ENCODE measurements at regions not wholly inside any gene's neighbourhood (a gene's known extent, or its start where the extent isn't known, plus 50 kb on each side); places are given as distances from the start of the nearest gene placed in this dataset.
"Not testable (repeated sequence)": the region's sequence is repeated elsewhere in the genome, so short reads cannot be mapped to it uniquely, and the experiment has no call there.

DNA sequence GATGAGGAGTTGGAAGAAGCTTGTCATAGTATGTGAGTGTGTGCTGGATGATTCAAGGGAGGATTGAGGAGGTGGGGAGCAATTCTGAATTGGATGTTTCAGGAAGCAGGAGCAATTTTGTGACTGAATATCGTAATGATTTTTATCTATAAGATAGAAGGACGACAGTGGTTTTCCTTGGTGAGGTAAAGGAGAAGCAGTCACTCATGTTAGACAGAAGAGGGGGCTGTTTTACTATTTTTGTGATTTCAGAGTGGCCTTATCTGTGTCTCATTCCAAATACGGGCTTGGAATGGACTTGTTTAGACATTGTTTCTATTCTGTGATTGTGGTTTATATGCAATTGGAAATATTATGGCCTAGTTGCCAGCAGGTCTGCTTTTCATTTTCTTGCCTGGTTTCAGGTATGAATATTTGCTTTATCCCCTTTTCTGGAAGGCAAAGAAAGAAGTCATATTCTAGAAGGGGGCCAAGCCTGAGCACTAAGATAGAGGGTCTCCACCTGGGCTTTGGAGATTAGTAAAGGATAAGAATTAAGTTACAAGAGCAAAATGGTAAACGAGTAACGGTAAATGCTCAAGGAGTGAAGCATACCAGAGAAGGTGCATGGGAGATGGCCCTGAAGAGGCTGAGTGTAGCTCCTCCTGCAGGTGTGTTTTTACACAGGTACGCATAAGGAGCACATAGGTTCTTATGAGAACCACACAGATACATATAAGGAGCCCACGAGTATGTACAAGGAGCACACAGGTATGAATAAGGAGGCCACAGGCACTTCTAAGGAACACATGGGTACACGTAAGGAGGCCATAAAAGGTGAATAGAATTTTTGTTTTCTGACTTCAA lies 124.6 kb upstream of the KCNAB1 start:
- no peak for DNase-seq (ENCODE audit: low read depth in 2 of 2)

DNA sequence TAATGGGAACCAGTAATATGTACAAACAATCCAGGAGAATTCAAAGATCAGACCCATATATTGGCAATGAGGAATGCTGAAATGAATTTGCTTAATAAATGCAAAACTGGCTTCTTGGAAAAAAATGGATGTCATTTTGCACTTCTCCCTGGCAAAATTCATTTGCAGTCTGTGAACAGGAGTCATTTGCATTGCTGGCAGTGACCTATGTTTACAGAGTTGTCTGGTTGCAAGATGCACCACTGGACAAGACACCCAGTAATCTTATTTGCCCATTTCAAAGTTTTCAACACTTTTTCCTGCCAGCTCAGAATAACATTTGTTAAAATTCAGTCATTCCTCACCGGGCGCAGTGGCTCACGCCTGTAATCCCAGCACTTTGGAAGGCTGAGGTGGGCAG lies 123.5 kb upstream of the KCNAB1 start:
- DNase-seq (ENCODE audit: low read depth in 2 of 2), result no peak

DNA sequence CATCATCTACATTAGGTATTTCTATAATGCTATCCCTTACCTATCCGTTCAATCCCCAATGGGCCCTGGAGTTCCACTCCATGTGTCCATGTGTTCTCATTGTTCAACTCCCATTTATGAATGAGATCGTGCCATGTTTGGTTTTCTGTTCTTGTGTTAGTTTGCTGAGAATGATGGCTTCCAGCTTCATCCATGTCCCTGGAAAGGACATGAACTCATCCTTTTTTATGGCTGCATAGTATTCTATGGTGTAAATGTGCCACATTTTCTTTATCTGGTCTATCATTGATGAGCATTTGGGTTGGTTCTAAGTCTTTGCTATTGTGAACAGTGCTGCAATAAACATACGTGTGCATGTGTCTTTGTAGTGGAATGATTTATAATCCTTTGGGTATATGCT lies 122.2 kb upstream of the KCNAB1 start:
- DNase-seq (ENCODE audit: low read depth in 2 of 2), result not testable (repeated sequence)

DNA sequence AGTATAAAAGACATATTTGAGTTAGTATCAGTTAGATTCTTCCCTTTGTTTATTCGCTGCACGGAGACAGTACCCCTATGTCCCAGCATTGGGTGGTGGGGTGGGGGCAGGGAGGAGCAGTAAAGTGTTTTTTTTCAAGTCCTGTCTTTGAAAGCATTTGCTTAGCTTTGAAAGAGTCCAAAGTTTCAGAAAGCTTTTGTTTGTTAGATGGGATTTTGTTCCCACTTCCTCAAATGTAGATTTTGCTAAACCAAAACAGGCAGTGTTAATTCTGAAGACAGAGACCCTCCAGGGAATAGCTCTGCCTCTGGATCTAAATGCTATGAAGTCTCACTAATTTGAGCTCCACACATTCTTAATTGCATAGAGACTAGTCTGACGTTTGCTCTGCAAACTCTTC lies 114.6 kb upstream of the KCNAB1 start:
- DNase-seq (ENCODE audit: low read depth in 2 of 2), result no peak

DNA sequence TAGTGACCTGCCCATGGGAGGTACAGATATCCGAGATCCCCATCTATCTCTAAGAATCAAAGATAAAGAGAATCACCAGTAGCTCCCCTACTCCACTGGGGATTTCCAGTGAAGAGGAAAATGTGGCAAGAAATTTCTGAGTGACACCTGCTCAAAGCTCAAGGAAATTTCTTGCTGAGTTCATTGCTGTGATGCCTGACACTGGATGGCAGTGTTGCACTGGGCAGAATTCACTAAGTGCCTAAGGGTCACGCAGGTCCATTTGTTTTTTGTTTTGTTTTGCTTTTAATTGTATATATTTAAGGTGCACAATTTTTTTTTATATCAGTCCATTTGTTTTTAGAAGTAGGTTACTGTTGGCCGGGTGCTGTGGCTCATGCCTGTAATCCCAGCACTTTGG lies 109.5 kb upstream of the KCNAB1 start:
- no peak for DNase-seq (ENCODE audit: low read depth in 2 of 2)

DNA sequence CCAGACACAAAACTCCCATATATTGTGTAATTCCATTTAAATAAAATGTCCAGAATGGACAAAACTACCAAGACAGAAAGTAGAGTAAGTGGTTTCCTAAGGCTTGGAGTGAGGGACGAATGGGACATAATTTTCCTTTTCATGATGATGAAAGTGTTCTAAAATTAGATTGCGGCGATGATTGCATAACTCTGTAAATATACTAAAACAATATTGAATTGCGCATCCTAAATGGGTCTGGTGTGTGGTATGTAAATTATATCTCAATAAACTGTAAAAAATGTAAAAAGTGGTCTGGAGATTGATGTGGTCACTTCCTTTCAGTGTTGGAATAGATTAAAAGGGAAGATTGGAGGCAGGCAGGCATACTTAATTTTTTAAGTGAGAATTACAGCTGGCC lies 105.9 kb upstream of the KCNAB1 start:
- no peak for DNase-seq (ENCODE audit: low read depth in 2 of 2)

DNA sequence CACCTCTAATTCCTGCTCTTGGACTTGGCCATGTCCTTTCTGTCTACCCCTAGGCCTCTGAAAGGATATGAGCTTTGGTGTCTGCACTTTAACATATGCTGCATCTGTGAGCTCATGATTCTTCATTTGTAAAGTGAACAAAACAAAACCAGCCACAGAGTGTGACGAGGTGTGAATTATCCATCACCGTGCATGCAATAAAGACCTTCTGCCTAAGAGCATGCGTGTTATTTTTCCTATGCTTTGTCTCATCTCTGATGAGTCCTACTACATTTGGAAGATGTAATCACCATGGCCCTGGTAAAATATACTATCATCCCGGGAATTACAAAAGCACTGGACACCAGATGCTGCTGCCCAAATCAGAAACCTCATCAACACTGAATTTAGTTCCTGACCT lies 103.5 kb upstream of the KCNAB1 start:
- DNase-seq (ENCODE audit: low read depth in 2 of 2), result no peak

DNA sequence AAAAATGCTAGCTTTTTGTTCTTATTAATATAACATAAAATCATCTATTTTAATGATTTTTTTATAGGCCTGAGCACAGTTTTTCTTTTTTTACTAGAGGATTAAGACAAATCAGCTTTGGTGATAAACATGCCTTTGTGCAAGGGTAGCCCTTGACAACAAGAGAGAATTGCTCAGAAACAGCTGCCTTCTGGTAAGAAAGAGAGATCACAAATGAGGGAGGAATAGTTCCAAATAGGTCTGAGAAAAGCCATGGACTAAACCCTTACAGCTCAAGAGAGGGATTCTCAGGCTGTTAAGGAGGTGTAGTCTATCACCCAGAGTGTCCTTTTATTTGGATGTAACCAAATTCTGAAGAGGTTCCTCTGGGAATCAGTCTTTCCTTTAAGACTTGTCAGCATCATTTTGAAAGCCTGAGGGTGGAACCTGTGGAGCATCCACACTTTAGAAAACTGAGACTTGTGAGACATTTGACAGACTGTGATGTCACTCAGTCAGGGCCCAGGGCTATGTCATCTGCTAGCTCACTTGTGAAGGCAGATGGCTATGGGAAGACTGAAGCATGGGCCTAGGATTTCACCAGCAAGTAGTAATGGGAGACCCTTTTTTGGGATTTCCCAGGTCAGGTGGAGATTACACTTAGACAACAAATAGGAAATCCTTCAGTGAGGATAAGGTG lies 102.9 kb upstream of the KCNAB1 start:
- DNase-seq (ENCODE audit: low read depth in 2 of 2), result no peak

DNA sequence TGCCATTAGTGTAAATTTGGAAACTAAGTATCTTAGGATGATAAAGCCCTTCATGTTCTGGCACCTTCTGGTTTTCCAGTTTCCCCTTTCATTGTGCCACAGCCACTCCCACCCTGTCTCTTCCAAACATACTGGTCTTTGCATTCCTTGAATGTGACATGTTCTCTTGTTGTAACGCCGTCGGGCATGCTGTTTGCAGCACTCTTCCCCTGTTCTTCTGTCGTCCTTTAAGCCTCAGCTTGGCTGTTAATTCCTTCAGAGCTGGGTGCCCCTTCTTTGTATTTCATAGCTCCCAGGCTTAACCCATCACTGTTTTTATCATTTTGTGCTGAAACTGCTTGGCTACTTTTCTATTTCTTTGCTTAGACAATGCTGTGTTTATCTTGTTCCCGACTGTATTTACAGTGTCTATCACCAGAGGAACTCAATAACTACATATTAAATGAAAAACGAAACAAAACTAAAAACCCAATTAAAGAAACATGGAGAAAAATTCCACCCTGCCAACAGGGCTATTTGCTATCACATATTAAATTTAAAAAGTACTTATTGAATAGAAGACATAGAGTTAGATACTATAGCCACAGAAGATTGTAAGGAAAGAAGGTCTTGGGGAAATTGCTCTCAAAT lies 95.4 kb upstream of the KCNAB1 start:
- no peak for DNase-seq (ENCODE audit: low read depth in 2 of 2)

DNA sequence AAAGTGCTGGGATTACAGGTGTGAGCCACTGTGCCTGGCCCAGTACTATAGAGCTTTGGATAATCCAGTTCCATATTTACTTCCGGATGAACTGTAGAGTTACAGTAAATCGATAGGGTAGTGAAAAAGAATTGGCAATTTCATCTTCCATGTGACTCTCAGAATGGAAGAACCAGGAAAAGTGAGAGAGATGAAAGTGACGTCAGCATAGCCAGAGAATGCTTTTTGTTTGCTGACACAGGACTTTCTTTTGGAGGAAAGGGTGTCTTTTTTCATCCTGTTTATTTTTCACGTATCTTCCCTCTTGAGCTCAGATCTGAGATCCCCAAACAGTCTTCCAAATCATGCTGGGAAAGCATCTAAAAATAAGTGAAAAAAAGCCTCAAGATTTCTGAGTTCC lies 91.2 kb upstream of the KCNAB1 start:
- DNase-seq (ENCODE audit: low read depth in 2 of 2), result no peak

DNA sequence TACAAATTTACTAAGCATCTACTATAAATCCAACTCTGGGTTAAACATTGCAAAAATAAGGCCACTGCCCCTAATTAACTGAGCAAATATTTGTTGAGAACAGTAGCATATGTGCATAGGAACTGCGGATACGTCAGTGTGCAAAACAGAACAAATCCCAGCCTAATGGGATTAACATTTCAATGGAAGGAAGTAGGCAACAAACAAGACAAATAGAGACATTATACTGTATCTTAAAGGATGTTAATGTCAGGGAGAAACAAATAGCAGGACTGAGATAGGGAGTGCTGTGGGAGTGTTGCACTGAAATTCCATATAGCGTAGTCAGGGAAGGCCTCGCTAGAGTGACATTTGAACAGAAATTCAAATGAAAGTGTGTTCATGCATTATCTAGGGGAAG lies 89.7 kb upstream of the KCNAB1 start:
- no peak for DNase-seq (ENCODE audit: low read depth in 2 of 2)

DNA sequence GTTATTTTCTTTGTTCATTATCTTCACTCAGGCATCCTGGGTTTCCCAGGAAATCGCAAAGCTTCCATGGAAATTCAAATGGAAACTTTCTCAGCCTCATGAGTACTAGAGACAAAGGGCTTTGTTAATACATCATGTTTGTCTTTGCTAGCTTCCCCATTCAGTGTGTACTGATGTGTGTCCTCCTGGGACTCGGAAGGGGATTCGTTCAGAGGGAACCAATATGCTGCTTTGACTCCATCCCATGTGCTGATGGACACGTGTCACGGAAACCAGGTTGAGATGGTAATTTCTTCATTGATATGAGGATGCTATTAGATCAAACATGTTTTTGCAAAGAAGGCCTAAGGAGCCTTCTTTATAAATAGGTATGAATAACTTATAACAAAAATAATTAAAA lies 87.0 kb upstream of the KCNAB1 start:
- no peak for DNase-seq (ENCODE audit: low read depth in 2 of 2)

DNA sequence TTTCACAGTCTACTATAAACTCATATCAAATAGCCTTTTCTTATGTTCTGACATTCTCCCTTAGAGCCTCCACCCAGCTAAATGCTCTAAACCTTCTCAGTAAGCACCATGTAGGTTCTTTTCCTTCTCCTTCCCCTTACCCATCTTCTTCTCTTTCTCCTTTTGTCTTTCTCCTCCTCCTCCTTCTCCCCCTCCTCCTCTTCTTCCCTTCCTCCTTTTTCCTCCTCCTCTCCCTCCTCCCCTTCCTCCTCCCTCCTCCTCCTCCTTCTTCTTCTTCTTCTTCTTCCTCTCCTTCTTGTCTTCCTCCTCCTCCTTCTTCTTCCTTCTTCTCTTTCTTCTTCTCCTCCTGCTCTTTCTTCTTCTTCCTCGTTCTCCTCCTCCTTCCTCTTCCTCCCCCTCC lies 85.2 kb upstream of the KCNAB1 start:
- no peak for DNase-seq (ENCODE audit: low read depth in 2 of 2)

DNA sequence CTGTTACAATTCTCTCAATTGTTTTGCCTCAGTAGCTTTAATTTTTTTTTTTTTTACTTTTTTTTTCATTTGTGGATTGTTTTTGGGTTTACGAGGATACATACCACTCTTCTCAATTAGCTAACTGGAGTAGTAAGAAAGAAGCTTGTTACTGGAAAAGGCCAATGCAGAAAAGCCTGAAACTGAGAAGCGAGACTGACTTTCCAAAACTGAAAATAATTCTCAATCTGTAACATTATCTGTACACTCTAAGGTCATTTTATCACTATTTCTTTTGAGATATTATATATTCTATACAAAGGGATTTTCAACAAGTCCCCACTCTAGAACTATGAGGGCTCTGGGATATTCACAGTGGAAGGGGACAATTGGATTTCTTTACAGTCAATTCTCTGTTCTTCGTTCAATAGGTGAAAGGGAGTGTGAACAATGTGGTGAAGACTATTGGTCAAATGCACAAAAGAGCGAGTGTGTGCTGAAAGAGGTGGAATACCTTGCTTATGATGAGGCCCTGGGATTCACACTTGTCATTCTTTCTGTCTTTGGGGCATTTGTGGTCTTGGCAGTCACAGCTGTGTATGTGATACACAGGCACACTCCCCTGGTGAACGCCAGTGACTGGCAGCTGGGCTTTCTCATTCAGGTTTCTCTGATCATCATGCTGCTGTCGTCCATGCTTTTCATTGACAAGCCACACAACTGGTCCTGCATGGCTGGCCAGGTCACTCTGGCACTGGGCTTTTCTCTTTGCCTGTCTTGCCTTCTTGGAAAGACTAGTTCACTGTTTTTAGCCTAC lies 83.9 kb upstream of the KCNAB1 start:
- no peak for DNase-seq (ENCODE audit: low read depth in 2 of 2)

DNA sequence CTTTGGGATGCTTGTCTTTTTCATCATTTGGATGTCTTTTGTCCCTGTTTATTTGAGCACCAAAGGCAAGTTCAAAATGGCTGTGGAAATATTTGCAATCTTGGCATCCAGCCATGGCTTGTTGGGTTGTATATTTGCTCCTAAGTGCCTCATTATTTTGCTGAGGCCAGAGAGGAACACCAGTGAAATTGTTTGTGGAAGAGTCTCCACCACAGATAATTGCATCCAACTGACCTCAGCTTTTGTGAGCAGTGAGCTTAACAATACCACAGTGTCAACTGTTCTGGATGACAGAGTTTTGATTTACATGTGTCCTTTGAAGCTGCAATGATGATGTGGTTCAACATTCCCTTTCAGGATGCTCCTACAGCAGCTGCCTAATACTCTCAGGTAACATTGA lies 83.0 kb upstream of the KCNAB1 start:
- no peak for DNase-seq (ENCODE audit: low read depth in 2 of 2)

DNA sequence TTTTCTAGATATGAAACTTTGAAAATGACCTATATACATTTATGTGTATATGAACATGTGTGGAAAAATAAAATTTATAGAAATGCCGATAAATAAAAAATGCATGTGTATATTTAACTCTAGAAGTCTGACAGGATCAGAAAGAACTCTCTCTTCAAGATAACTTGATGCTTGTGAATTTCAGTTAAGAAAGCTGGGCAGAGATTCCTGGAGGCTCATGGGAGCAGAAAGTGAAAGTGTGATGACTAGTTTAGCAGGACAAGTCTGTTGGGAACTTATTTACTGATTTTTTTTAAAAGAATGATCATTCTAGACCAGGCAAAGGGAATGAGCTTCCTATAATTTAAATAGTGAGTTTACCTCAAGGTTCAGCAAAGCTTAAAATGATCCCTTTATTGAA lies 81.5 kb upstream of the KCNAB1 start:
- no peak for DNase-seq (ENCODE audit: low read depth in 2 of 2)

DNA sequence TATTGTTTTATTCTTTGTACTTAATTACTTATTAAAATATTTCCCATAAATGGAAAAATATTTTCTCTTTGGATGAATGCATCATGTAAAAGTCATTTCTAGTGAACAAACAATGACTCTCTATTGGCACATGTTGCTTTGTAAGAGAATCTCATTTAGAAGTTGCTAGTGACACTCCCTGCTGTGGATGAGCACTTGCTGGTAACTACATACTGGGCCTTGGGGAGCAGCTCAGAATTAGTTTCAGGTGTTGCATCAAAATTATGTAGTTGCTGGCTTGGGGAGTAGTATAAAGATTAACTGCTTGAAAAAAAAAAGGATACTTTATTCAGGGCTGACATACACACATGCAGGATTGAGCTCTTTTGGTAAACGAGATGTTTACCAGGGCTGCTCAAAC lies 80.3 kb upstream of the KCNAB1 start:
- no peak for DNase-seq (ENCODE audit: low read depth in 2 of 2)

DNA sequence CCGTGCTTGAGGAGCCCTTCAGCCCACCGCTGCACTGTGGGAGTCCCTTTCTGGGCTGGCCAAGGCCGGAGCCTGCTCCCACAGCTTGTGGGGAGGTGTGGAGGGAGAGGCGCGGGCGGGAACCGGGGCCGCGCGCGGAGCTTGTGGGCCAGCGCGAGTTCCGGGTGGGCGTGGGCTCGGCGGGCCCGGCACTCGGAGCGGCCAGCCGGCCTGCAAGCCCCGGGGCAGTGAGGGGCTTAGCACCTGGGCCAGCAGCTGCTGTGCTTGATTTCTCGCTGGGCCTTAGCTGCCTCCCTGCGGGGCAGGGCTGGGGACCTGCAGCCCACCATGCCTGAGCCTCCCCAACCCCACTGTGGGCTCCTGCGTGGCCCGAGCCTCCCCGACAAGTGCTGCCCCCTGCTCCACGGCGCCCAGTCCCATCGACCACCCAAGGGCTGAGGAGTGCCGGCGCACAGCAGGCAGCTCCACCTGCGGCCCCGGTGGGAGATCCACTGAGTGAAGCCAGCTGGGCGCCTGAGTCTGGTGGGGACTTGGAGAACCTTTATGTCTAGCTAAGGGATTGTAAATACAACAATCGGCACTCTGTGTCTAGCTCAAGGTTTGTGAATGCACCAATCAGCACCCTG lies 79.0 kb upstream of the KCNAB1 start:
- DNase-seq (ENCODE audit: low read depth in 2 of 2), result not testable (repeated sequence)

DNA sequence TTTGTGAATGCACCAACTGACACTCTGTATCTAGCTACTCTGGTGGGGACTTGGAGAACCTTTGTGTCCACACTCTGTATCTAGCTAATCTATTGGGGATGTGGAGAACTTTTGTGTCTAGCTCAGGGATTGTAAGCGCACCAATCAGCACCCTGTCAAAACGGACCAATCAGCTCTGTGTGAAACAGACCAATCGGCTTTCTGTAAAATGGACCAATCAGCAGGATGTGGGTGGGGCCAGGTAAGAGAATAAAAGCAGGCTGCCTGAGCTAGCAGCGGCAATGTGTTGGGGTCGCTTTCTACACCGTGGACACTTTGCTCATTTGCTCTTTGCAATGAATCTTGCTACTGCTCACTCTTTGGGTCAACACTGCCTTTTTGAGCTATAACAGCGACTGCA lies 78.5 kb upstream of the KCNAB1 start:
- not testable (repeated sequence) for DNase-seq (ENCODE audit: low read depth in 2 of 2)

DNA sequence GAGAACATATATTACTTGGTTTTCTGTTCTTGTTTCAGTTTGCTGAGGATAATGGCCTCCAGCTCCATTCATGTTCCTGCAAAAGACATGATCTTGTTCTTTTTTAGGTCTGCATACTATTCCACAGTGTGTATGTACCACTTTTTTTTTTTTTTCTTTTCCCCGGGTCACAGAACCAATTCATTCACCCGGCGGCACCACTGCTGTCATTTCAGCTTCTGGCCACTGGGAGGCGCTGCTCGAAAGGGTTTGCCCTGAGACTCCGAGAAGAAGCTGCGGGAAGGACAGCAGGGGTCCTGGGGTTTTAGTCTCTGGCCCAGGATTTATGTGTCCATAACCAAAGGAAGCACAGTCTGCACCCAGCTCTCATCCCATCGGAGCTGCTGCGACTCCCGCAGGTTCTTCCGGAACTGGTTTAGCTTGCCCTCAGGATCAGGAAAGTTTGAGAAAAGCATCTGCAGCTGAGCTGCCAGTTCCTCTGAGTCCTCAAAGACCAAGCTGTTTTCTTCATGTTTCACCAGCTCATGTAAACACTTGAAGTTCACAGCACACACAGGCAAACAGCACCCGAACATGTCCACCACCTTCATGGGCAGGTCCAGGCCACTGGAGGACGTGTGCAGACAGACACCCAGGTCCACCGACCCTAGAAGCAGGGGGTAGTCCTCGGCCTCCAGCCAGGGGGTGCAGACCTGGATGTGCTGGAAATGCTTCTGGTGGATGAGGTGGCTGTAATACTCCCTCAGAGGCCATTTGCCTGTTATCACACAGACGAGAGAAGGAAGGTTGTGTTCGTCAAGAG lies 76.3 kb upstream of the KCNAB1 start:
- peak in 1 of 2 donors; percentile 17 for DNase-seq (ENCODE audit: low read depth in 2 of 2)

DNA sequence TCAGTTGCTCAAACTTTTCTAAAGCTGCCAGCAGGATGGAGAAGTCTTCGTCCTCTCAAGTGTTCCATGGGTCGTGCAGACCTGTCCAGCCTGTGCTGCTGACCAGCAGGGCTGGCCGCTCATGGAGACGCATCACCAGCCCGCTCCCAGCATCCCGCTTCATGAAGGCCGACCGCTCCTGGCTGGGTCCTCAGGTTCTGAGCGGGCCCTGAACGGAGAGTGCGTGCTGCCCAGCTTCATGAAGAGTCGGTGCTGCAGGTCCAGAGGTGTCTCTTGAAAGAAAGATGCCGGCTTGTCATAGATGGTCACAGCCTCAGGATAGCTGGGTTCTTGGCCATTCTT lies 75.8 kb upstream of the KCNAB1 start:
- no peak for DNase-seq (ENCODE audit: low read depth in 2 of 2)

Data from stimulated activated CD8-positive, alpha-beta memory T cell treated with anti-CD3 and anti-CD28 coated beads, Interleukin-2, amount 100 ng/mL, for 1 hour (primary cell).